ENCODE measurements at regions not wholly inside any gene's neighbourhood (a gene's known extent, or its start where the extent isn't known, plus 50 kb on each side); places are given as distances from the start of the nearest gene placed in this dataset.

- Histone ChIP-seq H2AK5ac (ENCODE audit: low read depth, low read length) (peak overlapping the region; percentile 26), H3K27ac (replicated peaks; ENCODE audit: low read length) (no peak overlapping the region), H3K14ac (ENCODE audit: low read length) (no peak overlapping the region), H4K8ac (ENCODE audit: low read depth, low read length) (no peak overlapping the region), H3K18ac (ENCODE audit: low read length) (no peak overlapping the region), H3K4me2 (ENCODE audit: insufficient read depth, low read length, poor library complexity, severe bottlenecking) (no peak overlapping the region), H2BK5ac (ENCODE audit: low read length) (no peak overlapping the region), H2BK120ac (ENCODE audit: low read depth, low read length) (no peak overlapping the region), H4K91ac (ENCODE audit: low read depth, low read length, poor library complexity) (peak overlapping the region; percentile 22), H3K4me1 (ENCODE audit: control insufficient read depth in 2 of 2, insufficient read depth in 1 of 2, low read depth in 1 of 2, low read length in 2 of 2) (peaks cover 6 to 12% of the 10 kb centered on the region in 2 donors), H2AFZ (ENCODE audit: low read length) (no peak overlapping the region), H3K23ac (ENCODE audit: low read depth, low read length, poor library complexity) (peak overlapping the region; percentile 40), H3K9me3 (replicated peaks in 1 of 2; ENCODE audit: control insufficient read depth in 2 of 2, insufficient read depth in 1 of 2, low read depth in 1 of 2, low read length in 2 of 2) (peaks cover 3 to 6% of the 10 kb centered on the region in 2 donors), H2BK12ac (ENCODE audit: low read length) (no peak overlapping the region), H3K36me3 (replicated peaks in 1 of 2; ENCODE audit: control insufficient read depth in 2 of 2, insufficient read depth in 2 of 2, low read length in 2 of 2) (no peaks in the 10 kb centered on the region), H3K4ac (ENCODE audit: low read length) (no peak overlapping the region), H2BK15ac (ENCODE audit: low read length) (no peak overlapping the region), H3K4me3 (ENCODE audit: low read length in 2 of 2) (no peak overlapping the region), H3K79me1 (ENCODE audit: low read depth, low read length) (no peaks in the 10 kb centered on the region), H3K9ac (ENCODE audit: low read depth, low read length, poor library complexity) (peak overlapping the region; percentile 7), H3K27me3 (ENCODE audit: control insufficient read depth in 3 of 3, insufficient read depth in 3 of 3, low read depth in 1 of 3, low read length in 3 of 3) (peaks cover 0 to 2% (median 0%) of the 10 kb centered on the region in 3 experiments)
- no CpG with 5 or more reads among the region's 7 CpGs for WGBS, 2 donors (ENCODE audit: extremely low coverage in 2 of 2, insufficient read length in 2 of 2, insufficient replicate concordance in 1 of 2)
- no peak for DNase-seq (ENCODE audit: low spot score)
Measured at GRCh38 chr5:173667702-173668101, 51.3 kb upstream of the BOD1 start.

GRCh38 chr5:173668245-173668800 lies 51.9 kb upstream of the BOD1 start:
- DNase-seq (ENCODE audit: low spot score): no peak
- Histone ChIP-seq H3K23ac (ENCODE audit: low read depth, low read length, poor library complexity) (no peak overlapping the region), H3K14ac (ENCODE audit: low read length) (no peak overlapping the region), H2AK5ac (ENCODE audit: low read depth, low read length) (no peak overlapping the region), H3K4me2 (ENCODE audit: insufficient read depth, low read length, poor library complexity, severe bottlenecking) (no peak overlapping the region), H4K91ac (ENCODE audit: low read depth, low read length, poor library complexity) (peak overlapping the region; percentile 22), H2AFZ (ENCODE audit: low read length) (no peak overlapping the region), H3K27ac (replicated peaks; ENCODE audit: low read length) (no peak overlapping the region), H3K27me3 (ENCODE audit: control insufficient read depth in 3 of 3, insufficient read depth in 3 of 3, low read depth in 1 of 3, low read length in 3 of 3) (peaks cover 0 to 7% (median 0%) of the 10 kb centered on the region in 3 experiments), H2BK5ac (ENCODE audit: low read length) (peak overlapping the region; percentile 55), H3K4me1 (ENCODE audit: control insufficient read depth in 2 of 2, insufficient read depth in 1 of 2, low read depth in 1 of 2, low read length in 2 of 2) (peaks cover 9 to 18% of the 10 kb centered on the region in 2 donors), H3K36me3 (replicated peaks in 1 of 2; ENCODE audit: control insufficient read depth in 2 of 2, insufficient read depth in 2 of 2, low read length in 2 of 2) (no peaks in the 10 kb centered on the region), H2BK15ac (ENCODE audit: low read length) (peak overlapping the region; percentile 56), H2BK120ac (ENCODE audit: low read depth, low read length) (no peak overlapping the region), H3K9ac (ENCODE audit: low read depth, low read length, poor library complexity) (no peak overlapping the region), H3K18ac (ENCODE audit: low read length) (no peak overlapping the region), H3K4me3 (ENCODE audit: low read length in 2 of 2) (no peak overlapping the region), H2BK12ac (ENCODE audit: low read length) (no peak overlapping the region), H3K79me1 (ENCODE audit: low read depth, low read length) (no peaks in the 10 kb centered on the region), H3K4ac (ENCODE audit: low read length) (no peak overlapping the region), H3K9me3 (replicated peaks in 1 of 2; ENCODE audit: control insufficient read depth in 2 of 2, insufficient read depth in 1 of 2, low read depth in 1 of 2, low read length in 2 of 2) (peaks cover 3 to 6% of the 10 kb centered on the region in 2 donors), H4K8ac (ENCODE audit: low read depth, low read length) (no peak overlapping the region)
- WGBS, 2 donors (ENCODE audit: extremely low coverage in 2 of 2, insufficient read length in 2 of 2, insufficient replicate concordance in 1 of 2): no CpG with 5 or more reads among the region's 2 CpGs

GRCh38 chr5:173668910-173669309 lies 52.5 kb upstream of the BOD1 start:
- Histone ChIP-seq H3K9me3 (replicated peaks in 1 of 2; ENCODE audit: control insufficient read depth in 2 of 2, insufficient read depth in 1 of 2, low read depth in 1 of 2, low read length in 2 of 2) (peaks cover 3 to 6% of the 10 kb centered on the region in 2 donors), H3K27ac (replicated peaks; ENCODE audit: low read length) (no peak overlapping the region), H3K4me3 (ENCODE audit: low read length in 2 of 2) (no peak overlapping the region), H2AFZ (ENCODE audit: low read length) (no peak overlapping the region), H3K18ac (ENCODE audit: low read length) (no peak overlapping the region), H2BK120ac (ENCODE audit: low read depth, low read length) (no peak overlapping the region), H3K27me3 (ENCODE audit: control insufficient read depth in 3 of 3, insufficient read depth in 3 of 3, low read depth in 1 of 3, low read length in 3 of 3) (peaks cover 0 to 7% (median 0%) of the 10 kb centered on the region in 3 experiments), H3K36me3 (replicated peaks in 1 of 2; ENCODE audit: control insufficient read depth in 2 of 2, insufficient read depth in 2 of 2, low read length in 2 of 2) (no peaks in the 10 kb centered on the region), H2BK12ac (ENCODE audit: low read length) (no peak overlapping the region), H3K79me1 (ENCODE audit: low read depth, low read length) (no peaks in the 10 kb centered on the region), H4K91ac (ENCODE audit: low read depth, low read length, poor library complexity) (no peak overlapping the region), H2BK5ac (ENCODE audit: low read length) (no peak overlapping the region), H2AK5ac (ENCODE audit: low read depth, low read length) (no peak overlapping the region), H3K4me2 (ENCODE audit: insufficient read depth, low read length, poor library complexity, severe bottlenecking) (no peak overlapping the region), H3K4ac (ENCODE audit: low read length) (no peak overlapping the region), H3K23ac (ENCODE audit: low read depth, low read length, poor library complexity) (no peak overlapping the region), H3K4me1 (ENCODE audit: control insufficient read depth in 2 of 2, insufficient read depth in 1 of 2, low read depth in 1 of 2, low read length in 2 of 2) (peaks cover 11 to 23% of the 10 kb centered on the region in 2 donors), H3K14ac (ENCODE audit: low read length) (no peak overlapping the region), H4K8ac (ENCODE audit: low read depth, low read length) (no peak overlapping the region), H3K9ac (ENCODE audit: low read depth, low read length, poor library complexity) (no peak overlapping the region), H2BK15ac (ENCODE audit: low read length) (no peak overlapping the region)
- no CpG with 5 or more reads among the region's 5 CpGs for WGBS, 2 donors (ENCODE audit: extremely low coverage in 2 of 2, insufficient read length in 2 of 2, insufficient replicate concordance in 1 of 2)
- DNase-seq (ENCODE audit: low spot score): no peak

- Histone ChIP-seq H2AK5ac (ENCODE audit: low read depth, low read length) (no peak overlapping the region), H2BK15ac (ENCODE audit: low read length) (no peak overlapping the region), H2BK120ac (ENCODE audit: low read depth, low read length) (no peak overlapping the region), H3K14ac (ENCODE audit: low read length) (no peak overlapping the region), H3K4me2 (ENCODE audit: insufficient read depth, low read length, poor library complexity, severe bottlenecking) (no peak overlapping the region), H3K27me3 (ENCODE audit: control insufficient read depth in 3 of 3, insufficient read depth in 3 of 3, low read depth in 1 of 3, low read length in 3 of 3) (peaks cover 0 to 7% (median 0%) of the 10 kb centered on the region in 3 experiments), H3K79me1 (ENCODE audit: low read depth, low read length) (no peaks in the 10 kb centered on the region), H3K27ac (replicated peaks; ENCODE audit: low read length) (no peak overlapping the region), H2BK12ac (ENCODE audit: low read length) (no peak overlapping the region), H3K9me3 (replicated peaks in 1 of 2; ENCODE audit: control insufficient read depth in 2 of 2, insufficient read depth in 1 of 2, low read depth in 1 of 2, low read length in 2 of 2) (peaks cover 3 to 6% of the 10 kb centered on the region in 2 donors), H3K4me3 (ENCODE audit: low read length in 2 of 2) (no peak overlapping the region), H3K4me1 (ENCODE audit: control insufficient read depth in 2 of 2, insufficient read depth in 1 of 2, low read depth in 1 of 2, low read length in 2 of 2) (peaks cover 11 to 22% of the 10 kb centered on the region in 2 donors), H3K9ac (ENCODE audit: low read depth, low read length, poor library complexity) (no peak overlapping the region), H4K91ac (ENCODE audit: low read depth, low read length, poor library complexity) (no peak overlapping the region), H3K4ac (ENCODE audit: low read length) (no peak overlapping the region), H2BK5ac (ENCODE audit: low read length) (no peak overlapping the region), H3K36me3 (replicated peaks in 1 of 2; ENCODE audit: control insufficient read depth in 2 of 2, insufficient read depth in 2 of 2, low read length in 2 of 2) (no peaks in the 10 kb centered on the region), H3K23ac (ENCODE audit: low read depth, low read length, poor library complexity) (no peak overlapping the region), H3K18ac (ENCODE audit: low read length) (peak overlapping the region; percentile 58), H4K8ac (ENCODE audit: low read depth, low read length) (no peak overlapping the region), H2AFZ (ENCODE audit: low read length) (no peak overlapping the region)
- WGBS, 2 donors (ENCODE audit: extremely low coverage in 2 of 2, insufficient read length in 2 of 2, insufficient replicate concordance in 1 of 2): no CpG with 5 or more reads among the region's 3 CpGs
- DNase-seq (ENCODE audit: low spot score): no peak
Measured at GRCh38 chr5:173669483-173669882, 53.0 kb upstream of the BOD1 start.
